Panc1 (cell line): ENCODE measurements at regions not wholly inside any gene's neighbourhood (a gene's known extent, or its start where the extent isn't known, plus 50 kb on each side); places are given as distances from the start of the nearest gene placed in this dataset.

Source experiments
- ATAC-seq: fragments of 200-7000 bp; cut with Tn5 transposase; 2 replicates; pipeline ENCODE4 v1.9.1; 2020; ENCODE audit warnings: mild to moderate bottlenecking, moderate library complexity
- BruUV-seq: library from RNA; stranded (reverse); fragments of 400-500 nt; replicated peaks from 2 replicates; lab custom pipeline; 2021; lab: Mats Ljungman, UMichigan
- CTCF ChIA-PET: fragments of 300-600 bp; sonication (Branson Sonifier 250); formaldehyde crosslinking; loops from one replicate; lab custom pipeline; 2022; ENCODE audit warnings: antibody characterized with exemption; lab: Charles Lee
- POLR2A ChIA-PET: fragments of 300-600 bp; sonication (Branson Sonifier 250); formaldehyde crosslinking; loops from one replicate; lab custom pipeline; 2022; ENCODE audit warnings: antibody characterized with exemption; lab: Charles Lee
- DNase-seq: peaks from one replicate; pipeline ENCODE4 v3.0.0-alpha.2; 2010; ENCODE audit warnings: low read depth, low spot score
- H3K27ac ChIP-seq: 2 replicates; pipeline ENCODE4 v1.5.1; 2011; ENCODE audit warnings: mild to moderate bottlenecking, low read length, inconsistent platforms
- H3K27me3 ChIP-seq: fragments of 200-500 bp; sonication (Bioruptor generic); 2 replicates; pipeline ENCODE4 v1.6.0; 2014; ENCODE audit warnings: low read length, inconsistent platforms; ENCODE audit not compliant: control insufficient read depth, insufficient read depth
- H3K36me3 ChIP-seq: fragments of 200-500 bp; sonication (Bioruptor generic); 2 replicates; pipeline ENCODE4 v1.5.1; 2014; ENCODE audit warnings: inconsistent platforms, mild to moderate bottlenecking, low read length, moderate library complexity; ENCODE audit not compliant: control insufficient read depth, insufficient read depth
- H3K4me1 ChIP-seq: 2 replicates; pipeline ENCODE4 v1.5.1; 2011; ENCODE audit warnings: inconsistent platforms, mild to moderate bottlenecking, low read length, moderate library complexity; ENCODE audit not compliant: control insufficient read depth, insufficient read depth
- H3K4me3 ChIP-seq, 2 experiments: 2 replicates each; pipeline ENCODE4 v1.5.1; 2011 to 2012; ENCODE audit warnings: low read depth in 2 of 2, low read length in 2 of 2, mild to moderate bottlenecking in 2 of 2, inconsistent platforms in 1 of 2, moderate library complexity in 1 of 2
- H3K9me3 ChIP-seq: fragments of 200-500 bp; sonication (Bioruptor generic); 2 replicates; pipeline ENCODE4 v1.5.1; 2014; ENCODE audit warnings: low read depth, mild to moderate bottlenecking, inconsistent platforms, low read length, moderate library complexity; ENCODE audit not compliant: control insufficient read depth, insufficient read depth
- POLR2AphosphoS5 ChIP-seq: IDR thresholded peaks from 2 replicates; pipeline ENCODE4 v1.6.1; 2012; ENCODE audit warnings: mild to moderate bottlenecking, low read depth, low read length, moderate library complexity
- SIN3A ChIP-seq: IDR thresholded peaks from 2 replicates; pipeline ENCODE4 v1.6.1; 2012; ENCODE audit warnings: low read depth, mild to moderate bottlenecking, low read length, moderate library complexity, borderline replicate concordance; ENCODE audit not compliant: insufficient read depth
- TCF7L2 ChIP-seq: IDR thresholded peaks from 2 replicates; pipeline ENCODE4 v1.6.1; 2011; ENCODE audit warnings: mild to moderate bottlenecking, low read depth, low read length, inconsistent platforms
- in situ Hi-C: cut with HindIII; loops from 2 replicates; pipeline ENCODE4 v1.10.0; 2016; ENCODE audit warnings: low sequenced_read_pairs, low pct_unique_long_range_greater_than_20kb
- intact Hi-C: fragments of 100-400 bp; cut with micrococcal nuclease; formaldehyde crosslinking; loops from one replicate; pipeline ENCODE4 v1.10.0; 2022; ENCODE audit not compliant: unreplicated experiment
- TF ChIP-seq, protein P1 (sequence below), 2 experiments: IDR thresholded peaks; 2 replicates each; pipeline ENCODE4 v1.6.1; 2011 to 2012; ENCODE audit warnings: low read depth in 2 of 2, control low read depth in 1 of 2, low read length in 1 of 2, mild to moderate bottlenecking in 1 of 2, moderate library complexity in 1 of 2; ENCODE audit not compliant: insufficient read depth in 1 of 2
- TF ChIP-seq, protein P2 (sequence below): fragments of 450-650 bp; IDR thresholded peaks from 2 replicates; pipeline ENCODE4 v1.5.1; 2017; ENCODE audit warnings: mild to moderate bottlenecking

DNA sequence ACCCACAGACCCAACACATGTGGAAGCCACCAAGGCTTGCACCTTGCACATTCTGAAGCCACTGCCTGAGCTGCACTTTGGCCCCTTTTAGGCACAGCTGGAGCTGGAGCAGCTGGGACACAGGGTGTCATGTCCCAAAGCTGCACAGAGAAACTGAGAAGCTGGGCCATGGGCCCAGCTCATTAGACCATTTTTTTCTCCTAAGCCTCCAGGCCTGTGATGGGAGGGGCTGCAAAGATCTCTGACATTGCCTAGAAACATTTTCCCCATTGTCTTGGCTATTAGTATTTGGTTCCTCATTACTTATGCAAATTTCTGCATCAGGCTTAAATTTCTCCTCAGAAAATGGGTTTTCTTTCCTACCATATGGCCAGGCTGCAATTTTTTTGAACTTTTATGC, 447.4 kb upstream of the HS3ST1 start:
- intact Hi-C loops (no loop called here), in situ Hi-C loops (no loop called here)
- DNase-seq, result no peak
- no peak for ATAC-seq
- no TSS peak for BruUV-seq
- Histone ChIP-seq H3K9me3 (no peaks in the 10 kb centered on the region), H3K4me1 (no peaks in the 10 kb centered on the region), H3K36me3 (no peaks in the 10 kb centered on the region), H3K4me3 (no peak overlapping the region), H3K27ac (no peak overlapping the region), H3K27me3 (no peaks in the 10 kb centered on the region)
- TF ChIP-seq, protein P1, sequence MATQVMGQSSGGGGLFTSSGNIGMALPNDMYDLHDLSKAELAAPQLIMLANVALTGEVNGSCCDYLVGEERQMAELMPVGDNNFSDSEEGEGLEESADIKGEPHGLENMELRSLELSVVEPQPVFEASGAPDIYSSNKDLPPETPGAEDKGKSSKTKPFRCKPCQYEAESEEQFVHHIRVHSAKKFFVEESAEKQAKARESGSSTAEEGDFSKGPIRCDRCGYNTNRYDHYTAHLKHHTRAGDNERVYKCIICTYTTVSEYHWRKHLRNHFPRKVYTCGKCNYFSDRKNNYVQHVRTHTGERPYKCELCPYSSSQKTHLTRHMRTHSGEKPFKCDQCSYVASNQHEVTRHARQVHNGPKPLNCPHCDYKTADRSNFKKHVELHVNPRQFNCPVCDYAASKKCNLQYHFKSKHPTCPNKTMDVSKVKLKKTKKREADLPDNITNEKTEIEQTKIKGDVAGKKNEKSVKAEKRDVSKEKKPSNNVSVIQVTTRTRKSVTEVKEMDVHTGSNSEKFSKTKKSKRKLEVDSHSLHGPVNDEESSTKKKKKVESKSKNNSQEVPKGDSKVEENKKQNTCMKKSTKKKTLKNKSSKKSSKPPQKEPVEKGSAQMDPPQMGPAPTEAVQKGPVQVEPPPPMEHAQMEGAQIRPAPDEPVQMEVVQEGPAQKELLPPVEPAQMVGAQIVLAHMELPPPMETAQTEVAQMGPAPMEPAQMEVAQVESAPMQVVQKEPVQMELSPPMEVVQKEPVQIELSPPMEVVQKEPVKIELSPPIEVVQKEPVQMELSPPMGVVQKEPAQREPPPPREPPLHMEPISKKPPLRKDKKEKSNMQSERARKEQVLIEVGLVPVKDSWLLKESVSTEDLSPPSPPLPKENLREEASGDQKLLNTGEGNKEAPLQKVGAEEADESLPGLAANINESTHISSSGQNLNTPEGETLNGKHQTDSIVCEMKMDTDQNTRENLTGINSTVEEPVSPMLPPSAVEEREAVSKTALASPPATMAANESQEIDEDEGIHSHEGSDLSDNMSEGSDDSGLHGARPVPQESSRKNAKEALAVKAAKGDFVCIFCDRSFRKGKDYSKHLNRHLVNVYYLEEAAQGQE (IDR thresholded peaks at IDR 0.05; ENCODE audit: insufficient read depth in 1 of 2, low read depth in 2 of 2, low read length in 1 of 2), result no peak
- TF ChIP-seq TCF7L2 (no peak), POLR2AphosphoS5 (no peak), SIN3A (no peak)
- TF ChIP-seq, protein P2, sequence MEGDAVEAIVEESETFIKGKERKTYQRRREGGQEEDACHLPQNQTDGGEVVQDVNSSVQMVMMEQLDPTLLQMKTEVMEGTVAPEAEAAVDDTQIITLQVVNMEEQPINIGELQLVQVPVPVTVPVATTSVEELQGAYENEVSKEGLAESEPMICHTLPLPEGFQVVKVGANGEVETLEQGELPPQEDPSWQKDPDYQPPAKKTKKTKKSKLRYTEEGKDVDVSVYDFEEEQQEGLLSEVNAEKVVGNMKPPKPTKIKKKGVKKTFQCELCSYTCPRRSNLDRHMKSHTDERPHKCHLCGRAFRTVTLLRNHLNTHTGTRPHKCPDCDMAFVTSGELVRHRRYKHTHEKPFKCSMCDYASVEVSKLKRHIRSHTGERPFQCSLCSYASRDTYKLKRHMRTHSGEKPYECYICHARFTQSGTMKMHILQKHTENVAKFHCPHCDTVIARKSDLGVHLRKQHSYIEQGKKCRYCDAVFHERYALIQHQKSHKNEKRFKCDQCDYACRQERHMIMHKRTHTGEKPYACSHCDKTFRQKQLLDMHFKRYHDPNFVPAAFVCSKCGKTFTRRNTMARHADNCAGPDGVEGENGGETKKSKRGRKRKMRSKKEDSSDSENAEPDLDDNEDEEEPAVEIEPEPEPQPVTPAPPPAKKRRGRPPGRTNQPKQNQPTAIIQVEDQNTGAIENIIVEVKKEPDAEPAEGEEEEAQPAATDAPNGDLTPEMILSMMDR, result no peak
- CTCF ChIA-PET, result no interaction called here
- POLR2A ChIA-PET, result no interaction called here

DNA sequence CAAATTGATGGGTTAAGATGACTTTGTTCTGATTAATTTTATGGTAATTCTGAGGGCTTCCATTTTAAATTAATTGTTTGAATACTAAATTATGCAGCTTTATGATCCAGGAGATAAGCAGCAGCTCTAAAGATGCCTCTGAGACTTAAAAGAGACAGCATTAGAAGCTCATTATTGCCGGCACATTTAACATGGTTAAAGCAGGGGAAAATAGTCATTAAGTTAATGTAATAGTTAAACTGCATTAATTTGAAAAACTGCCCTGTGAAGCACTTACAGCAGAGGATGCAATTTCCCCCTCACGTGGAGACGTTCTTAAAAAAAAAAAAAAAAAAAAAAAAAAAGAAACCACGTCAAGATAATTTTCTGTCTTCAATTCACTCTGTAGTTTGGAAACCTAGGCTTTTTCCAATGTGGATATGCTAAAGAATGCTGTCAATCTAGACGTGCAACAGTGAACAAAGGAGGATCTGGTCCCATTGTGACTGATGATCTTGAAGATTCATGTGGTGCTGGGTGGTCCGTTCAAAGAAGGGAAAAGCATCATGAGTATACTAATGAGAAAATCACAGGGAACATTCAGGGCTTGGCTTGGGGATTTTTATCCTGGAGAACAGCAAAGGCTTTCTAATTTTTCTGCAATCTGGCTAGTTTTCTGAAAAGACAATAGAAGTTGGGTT, 440.6 kb upstream of the HS3ST1 start:
- Histone ChIP-seq H3K9me3 (no peaks in the 10 kb centered on the region), H3K36me3 (no peaks in the 10 kb centered on the region), H3K4me3 (no peak overlapping the region), H3K4me1 (no peaks in the 10 kb centered on the region), H3K27ac (no peak overlapping the region), H3K27me3 (no peaks in the 10 kb centered on the region)
- CTCF ChIA-PET, result no interaction called here
- intact Hi-C loops, result no loop called here
- no TSS peak for BruUV-seq
- no peak for DNase-seq
- POLR2A ChIA-PET, result no interaction called here
- in situ Hi-C loops, result no loop called here
- ATAC-seq, result no peak
- no peak for TF ChIP-seq POLR2AphosphoS5

DNA sequence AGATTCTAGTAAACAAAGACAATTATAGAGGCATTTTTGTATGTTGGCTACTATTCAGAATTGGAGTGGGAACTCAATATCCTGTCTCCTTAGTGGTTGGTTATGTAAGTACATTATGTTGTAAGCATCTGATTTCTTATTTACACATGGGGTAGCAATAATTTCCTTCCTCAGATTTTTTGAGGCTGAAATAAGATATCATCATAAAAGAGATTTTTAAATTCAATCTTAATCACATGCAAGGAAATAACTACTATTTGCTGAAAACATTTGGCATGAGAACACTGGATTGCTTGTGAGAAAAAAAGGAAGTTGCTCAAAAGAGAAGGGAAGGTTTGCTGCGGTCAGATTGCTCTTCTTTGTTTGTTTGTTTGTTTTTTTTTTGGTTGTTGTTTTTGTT, 437.7 kb upstream of the HS3ST1 start:
- intact Hi-C loops (no loop called here), in situ Hi-C loops (no loop called here)
- no peaks in the 10 kb centered on the region for H3K36me3 ChIP-seq
- no peak overlapping the region for H3K27ac ChIP-seq
- BruUV-seq, result no TSS peak
- H3K4me1 ChIP-seq, result no peaks in the 10 kb centered on the region
- ATAC-seq, result no peak
- POLR2A ChIA-PET, result no interaction called here
- H3K4me3 ChIP-seq, result no peak overlapping the region
- CTCF ChIA-PET, result no interaction called here
- no peaks in the 10 kb centered on the region for H3K27me3 ChIP-seq
- no peak for DNase-seq
- TF ChIP-seq, protein P2, result no peak
- TF ChIP-seq TCF7L2 (no peak), POLR2AphosphoS5 (no peak)
- no peaks in the 10 kb centered on the region for H3K9me3 ChIP-seq
